Hematopoietic multipotent progenitor cell treated with erythropoietin and hydrocortisone succinate and interleukin-3 and kit ligand, for 6 days (in vitro differentiated cells): ENCODE measurements at regions not wholly inside any gene's neighbourhood (a gene's known extent, or its start where the extent isn't known, plus 50 kb on each side); places are given as distances from the start of the nearest gene placed in this dataset.

Experiments used
- DNase-seq: peaks from one replicate; pipeline ENCODE4 v3.0.0-alpha.2; 2015

DNA sequence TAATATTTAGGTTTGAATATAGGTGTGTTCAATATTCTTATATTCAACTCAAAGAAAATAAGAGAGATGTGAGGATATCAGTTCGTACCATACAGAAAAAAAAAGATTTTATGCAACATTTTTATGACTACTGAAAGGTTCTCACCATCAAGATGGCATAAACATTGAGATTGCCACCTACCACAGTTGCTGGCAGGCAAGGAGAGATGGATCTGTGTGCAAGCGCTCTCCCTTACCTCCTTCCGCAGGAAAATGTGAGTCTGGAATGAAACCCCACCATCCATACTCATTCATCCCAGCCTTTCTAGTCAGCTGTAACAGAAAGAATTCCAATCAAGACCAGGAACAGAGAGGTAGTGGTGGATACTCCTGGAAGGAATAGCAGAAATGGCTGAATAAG lies 376.9 kb downstream of the PPP3CA start:
- DNase-seq, result no peak

DNA sequence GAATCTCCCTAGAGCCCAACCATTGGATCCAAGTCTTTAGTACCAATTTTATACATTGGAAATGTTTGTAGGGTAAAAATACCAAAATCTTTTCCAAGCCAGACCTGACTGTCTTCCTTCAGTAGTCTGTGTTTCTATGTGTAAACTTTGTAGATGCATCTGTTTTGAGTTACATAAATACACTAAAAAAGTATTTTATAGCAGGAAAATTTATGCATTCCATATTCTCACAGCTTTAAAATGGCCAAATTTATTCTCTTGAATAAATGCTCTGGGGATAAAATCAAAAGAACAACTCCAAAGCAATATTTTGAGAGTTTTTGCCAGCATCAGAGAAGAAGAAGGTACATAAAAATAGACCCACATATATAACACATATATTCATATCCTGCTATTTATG lies 377.4 kb downstream of the PPP3CA start:
- no peak for DNase-seq

DNA sequence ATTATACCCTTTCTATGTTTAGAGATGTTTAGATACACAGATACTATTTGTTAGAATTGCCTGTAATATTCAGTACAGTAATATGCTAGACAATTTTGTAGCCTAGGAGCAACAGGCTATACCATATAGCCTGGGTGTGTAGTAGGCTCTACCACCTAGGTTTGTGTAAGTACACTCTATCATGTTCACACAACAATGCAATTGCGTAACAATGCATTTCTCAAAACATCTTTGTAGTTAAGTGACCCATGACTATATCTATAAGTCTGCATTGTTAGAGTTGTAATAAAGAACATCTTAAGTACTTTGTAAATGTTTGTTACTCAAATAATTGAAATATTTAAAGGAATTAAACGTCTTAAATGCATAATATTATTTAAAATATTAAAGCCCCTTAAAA lies 379.3 kb downstream of the PPP3CA start:
- no peak for DNase-seq

DNA sequence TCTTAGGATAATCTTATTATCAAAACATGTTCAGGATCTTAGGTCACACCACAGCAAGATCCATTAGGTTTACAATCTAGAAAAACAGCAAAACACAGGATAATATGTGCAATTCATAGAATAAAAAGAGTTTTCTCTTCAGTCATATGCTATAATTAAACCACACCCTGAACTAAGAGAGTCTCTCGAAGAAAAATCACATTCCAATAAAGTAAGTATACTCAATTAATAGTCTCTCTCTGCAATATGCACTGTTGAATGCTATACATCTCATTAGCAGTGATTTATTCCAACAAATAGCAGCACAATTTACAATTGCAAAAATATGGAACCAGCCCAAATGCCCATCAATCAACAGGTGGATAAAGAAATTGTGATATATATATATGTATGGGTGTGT lies 383.7 kb downstream of the PPP3CA start:
- no peak for DNase-seq

DNA sequence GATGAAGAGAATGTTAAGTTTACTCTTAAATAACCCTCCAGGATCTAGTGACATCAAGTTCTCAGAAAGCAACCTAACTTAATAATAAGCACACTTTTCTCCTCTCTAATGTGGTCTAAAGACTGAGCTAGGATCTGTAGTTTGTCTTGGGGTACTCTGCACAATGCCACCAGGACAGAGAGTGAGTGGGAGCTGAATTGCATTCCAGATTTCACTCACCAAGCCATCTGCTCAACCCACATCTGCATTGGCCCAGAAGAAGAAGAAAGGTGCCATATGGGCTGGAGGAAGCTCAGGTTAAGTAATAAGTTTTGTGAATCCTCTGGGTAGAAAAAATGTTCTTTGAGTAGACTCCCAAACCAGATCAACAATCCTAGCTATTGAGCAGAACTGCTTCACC lies 384.6 kb downstream of the PPP3CA start:
- no peak for DNase-seq

DNA sequence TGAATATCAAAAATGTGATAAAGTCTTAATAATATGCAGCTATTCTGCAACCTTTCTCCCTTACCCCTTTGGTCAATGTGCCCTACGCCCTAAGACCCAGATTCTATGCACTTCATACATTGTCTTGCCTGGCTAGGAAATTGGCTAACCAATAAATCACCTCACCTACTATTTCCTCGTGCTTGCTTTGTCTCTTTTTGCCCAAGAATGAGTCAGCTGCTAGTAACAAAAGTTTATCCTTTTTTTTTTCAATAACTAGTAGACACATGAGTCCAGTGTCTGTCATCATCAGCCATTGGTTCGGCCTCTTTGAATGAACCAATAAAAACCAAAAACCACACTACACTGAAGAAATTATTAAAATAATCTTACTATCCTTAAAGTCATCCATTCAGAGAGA lies 387.1 kb downstream of the PPP3CA start:
- DNase-seq, result no peak

DNA sequence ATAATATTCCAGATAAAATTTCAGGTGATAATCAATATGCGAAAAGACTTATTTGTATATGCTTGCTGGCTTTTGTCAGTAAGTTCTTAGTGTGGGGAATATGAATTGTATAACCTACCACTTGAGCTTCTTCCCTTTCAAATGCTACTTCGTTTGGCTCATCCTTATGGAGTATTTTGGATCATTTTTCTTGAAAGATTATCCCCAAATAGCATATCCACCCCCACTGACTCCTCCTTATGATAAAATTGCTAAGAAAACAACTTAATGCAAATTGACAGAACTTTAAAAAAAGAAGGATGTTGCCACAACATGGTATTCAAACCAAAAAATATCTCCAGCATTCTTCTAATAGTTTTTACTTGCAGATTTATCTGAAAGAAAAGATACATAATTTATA lies 393.3 kb downstream of the PPP3CA start:
- DNase-seq, result no peak

DNA sequence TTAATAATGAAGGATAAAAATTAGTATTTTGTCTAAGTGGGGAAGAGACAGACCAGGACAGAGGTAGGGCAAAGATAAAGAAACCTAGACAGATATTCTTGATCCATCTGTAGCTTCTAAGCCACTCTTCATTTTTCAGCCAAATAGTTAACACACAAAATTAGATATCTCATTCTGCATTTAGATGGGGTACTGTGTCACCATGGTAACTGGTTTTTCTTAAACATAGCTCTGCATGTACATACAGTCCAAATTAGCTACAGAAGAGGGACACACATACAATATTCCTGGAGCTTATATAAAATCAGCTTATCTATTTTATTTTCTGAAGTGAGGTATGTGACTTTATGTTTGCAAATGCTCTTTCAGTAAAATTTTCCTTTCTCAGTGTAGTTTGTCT lies 393.7 kb downstream of the PPP3CA start:
- DNase-seq, result no peak

DNA sequence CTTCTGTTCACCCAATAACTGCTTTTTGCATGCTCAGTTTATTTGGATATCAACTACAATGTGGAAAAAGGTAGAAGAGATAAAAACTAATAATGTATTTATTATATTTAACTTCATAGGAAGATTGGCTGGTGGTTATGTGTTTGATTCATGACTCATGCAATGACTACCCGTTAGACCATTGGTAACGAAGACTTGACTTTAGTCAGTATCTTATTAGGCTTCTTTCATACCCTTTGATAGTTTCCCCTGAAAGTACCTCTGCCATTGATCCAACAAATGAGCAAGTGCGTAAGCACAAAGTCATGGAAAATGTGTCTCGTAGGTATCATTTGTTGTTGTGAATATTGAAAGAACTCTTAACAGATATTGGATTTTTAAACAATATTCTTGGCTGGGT lies 394.7 kb downstream of the PPP3CA start:
- DNase-seq, result no peak

DNA sequence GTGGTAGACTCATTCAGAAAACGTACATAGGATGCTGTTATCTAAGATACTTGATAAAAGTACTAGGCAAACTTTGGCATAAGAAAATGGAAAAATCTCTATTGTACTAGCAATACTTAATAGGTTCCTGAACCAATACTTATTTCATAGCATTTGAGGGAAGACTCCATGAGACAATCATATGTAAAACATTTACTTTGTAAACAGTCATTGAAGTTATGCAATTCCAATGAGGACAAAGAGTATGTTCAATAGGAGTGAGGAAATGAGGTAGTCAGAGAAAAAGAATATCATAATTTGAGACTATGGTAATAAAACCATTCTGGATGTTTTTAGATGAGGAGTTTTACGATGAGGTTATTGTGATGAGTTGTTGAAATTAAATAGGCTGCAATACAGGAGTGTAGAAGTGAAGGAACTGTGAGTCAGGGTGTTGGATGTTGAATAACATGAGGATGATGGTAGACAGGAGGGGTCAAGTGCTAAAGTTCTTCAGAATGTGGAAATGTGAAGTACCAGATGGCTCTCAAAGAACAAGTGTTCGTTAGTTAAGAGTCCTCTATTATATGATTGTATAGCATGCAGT lies 397.9 kb downstream of the PPP3CA start:
- DNase-seq, result no peak

DNA sequence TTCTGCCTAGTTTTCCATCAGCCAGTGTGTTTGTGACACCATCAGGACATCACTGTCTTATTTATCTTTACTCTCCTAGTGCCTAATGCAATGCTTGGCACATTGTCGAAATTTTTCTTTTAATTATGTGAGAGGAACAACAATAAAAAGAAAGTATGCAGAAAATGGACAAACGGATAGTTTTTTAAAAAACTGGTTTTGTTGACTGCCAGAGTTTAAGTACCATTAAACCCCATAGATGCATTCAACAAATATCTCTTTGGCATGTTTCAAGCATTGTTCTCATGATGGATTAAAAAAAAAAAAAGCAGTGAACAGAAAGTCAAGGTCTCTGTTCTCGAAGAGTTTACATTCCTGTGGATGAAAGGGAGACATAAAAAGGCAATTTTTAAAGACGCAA lies 398.4 kb downstream of the PPP3CA start:
- DNase-seq, result no peak

DNA sequence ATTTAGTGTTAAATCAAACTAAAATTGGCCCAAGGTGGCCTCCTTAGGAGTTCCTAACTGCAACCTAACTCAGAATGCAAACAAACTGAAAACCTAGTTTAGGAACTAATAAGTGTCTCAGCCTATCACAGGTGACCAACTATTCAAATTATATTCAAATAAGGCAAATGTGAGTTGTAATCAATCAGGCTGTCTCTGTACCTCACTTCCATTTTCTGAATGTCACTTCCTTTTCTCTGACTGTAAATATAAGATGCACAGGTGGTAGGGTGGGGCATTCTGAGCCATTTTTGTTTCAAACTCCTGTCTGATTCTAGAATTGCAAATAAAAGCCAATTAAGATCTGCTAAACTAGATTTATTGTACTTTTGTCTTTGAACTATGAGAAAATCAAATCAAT lies 401.5 kb downstream of the PPP3CA start:
- DNase-seq, result no peak

DNA sequence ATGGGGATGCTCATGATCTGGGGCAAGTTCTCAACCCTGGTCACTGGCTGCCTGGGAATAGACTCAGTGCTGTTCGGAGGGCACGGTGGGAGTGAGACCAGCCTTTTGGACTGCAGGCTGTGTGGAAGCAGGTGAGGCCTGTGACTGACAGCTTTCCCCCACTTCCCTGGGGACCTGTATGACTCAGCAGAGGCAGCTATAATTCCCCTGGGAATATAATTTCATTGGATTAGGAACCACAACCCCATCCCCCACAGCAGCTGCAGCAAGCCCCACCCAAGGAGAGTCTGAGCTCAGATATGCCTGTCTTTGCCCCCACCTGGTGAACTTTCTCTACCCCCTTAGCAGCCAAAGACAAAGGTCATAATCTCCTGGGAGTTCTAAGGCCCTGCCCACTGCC lies 408.6 kb downstream of the PPP3CA start:
- DNase-seq, result no peak

DNA sequence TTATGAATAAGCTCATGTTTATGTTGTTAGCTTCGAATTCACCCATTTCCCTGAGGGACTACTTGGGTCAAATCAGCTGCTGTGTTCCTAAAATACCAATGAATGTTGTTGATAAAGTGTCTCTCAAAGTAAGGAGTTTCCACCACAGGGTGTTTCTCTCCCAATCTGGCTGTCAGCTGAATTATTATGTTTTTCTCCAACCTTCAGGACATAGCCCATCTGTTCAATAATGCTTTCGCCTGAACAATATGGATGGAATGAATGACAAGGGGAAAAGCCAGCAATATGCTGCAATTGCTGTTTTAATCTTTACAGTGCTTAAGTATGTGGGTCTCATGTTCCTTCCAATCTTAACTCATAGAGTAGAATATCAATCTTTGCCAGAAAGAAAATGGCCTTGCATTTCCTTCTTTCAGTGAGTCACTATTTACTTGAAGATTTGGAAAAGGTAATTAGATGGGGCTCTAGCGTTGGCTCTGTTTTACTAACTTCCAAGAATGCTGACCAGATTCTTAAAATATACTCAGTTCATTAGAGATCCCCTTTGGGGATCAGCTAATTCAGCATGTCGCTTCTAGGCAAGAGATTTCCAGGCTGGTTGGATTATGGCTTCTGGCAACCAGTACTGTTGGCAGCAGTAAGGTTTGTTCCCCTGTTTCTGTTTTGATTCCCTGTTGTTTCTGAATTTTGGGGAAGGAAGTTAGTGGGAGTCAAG lies 410.5 kb downstream of the PPP3CA start:
- no peak for DNase-seq

DNA sequence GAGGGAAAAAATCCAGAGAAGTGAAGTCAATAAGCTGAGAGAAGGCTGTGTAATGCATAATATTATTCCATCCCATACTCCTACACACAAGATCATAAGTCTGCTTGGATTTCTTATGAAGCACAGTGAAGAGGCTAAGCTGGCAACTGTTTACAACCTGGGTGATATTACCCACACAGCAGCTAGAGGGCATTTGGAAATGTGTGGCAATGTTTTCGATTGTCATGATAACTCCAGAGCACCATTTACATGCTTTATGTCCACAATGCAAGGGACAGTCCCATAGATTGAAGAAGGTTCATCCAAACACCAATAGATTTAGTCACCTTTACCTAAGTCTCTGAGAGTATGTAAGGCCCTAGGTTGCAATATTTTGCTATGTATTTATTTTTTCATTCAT lies 412.2 kb downstream of the PPP3CA start:
- peak; percentile 17 for DNase-seq

DNA sequence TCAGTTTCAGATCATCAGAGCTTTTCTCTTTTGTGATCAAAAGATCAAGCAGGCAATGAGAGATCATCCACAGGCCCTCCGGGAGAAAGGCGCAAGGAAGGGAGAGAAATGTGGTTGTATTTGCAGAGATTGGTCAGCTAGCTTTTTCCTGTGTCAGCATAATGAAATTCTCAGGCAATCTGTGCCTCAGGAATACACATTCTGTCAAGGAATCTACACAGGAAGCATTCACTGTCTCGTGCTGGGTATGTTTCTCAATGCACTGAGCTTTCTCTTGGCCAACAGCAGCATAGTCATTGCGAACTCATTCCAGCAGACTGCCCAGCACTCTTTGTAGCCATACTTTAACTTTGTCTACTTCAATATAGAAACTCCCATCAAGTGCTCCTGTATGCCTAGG lies 413.7 kb downstream of the PPP3CA start:
- no peak for DNase-seq

DNA sequence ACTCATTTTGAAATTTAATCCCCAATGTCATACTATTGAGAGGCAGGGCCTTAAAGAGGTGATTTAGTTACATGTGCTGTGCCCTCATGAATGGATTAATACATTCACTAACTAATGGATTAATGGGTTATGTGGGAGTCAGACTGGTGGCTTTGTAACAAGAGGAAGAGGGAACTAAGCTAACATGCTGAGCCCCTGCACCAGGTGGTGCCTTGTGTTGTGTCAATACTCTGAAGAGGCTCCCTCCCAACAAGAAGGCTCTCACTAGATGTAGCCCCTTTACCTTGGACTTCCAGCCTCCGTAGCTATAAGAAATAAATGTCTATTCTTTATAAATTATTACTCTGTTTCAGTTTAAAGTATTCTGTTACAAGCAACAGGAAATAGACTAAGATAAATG lies 411.9 kb upstream of the EMCN start:
- DNase-seq, result no peak

DNA sequence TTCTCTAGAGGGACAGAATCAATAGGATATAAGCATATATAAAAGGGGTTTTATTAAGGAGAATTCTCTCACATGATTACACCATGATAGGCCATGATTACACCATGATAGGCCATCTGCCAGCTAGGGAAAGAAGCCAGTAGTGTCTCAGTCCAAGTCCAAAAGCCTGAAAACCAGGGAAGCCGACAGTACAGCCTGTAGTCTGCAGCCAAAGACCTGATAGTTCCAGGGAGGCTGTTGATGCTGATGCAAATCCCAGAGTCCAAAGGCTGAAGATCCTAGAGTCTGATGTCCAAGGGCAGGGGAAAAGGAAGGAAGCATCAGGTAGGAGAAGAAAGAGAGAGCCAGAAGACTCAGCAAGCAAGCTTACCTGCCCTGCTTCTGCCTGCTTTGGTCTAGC lies 411.3 kb upstream of the EMCN start:
- no peak for DNase-seq

DNA sequence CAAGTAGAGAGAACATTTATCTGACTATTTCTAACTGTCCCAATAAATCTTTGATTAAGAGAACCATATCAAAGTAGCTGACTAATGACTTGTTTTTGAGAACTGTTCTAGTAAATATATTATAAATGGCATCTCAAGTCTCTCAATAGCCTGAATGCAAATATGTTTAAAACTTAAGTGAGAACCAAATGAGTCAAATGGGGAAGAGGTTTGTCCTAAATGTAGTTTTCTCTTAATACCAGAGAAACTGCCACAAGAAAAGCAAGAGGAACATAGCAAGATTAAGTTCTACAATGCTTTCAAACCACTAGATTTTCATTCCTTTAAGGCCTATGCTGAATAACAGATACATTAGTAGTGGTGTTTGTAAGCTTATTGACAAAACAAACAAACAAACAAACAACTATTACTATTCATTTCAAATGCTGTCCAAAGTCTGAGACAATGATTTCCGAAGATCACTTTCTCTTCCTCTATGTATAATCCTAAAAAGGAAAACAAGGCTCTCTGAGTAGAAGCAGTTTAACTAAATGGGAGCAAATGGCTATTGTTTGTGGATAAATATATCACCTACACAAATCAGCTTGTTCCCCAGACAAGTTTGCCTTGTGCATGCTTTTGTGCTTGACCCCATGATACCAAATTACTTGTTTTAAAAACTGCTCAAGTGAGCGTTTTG lies 408.4 kb upstream of the EMCN start:
- no peak for DNase-seq

DNA sequence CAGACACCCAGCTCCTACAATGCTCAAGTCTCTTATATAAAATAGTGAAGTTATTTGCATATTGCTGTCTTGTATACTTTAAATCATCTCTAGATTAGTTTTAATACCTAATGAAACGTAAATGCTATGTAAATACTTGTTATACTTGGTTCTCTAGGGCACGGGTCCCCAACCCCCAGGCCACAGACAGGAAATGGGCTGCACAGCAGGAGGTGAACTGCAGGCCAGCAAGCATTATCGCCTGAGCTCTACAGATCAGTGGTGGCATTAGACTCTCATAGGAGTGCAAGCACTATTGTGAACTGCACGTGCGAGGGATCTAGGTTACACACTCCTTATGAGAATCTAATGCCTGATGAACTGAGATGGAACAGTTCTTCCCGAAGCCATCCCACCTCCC lies 395.9 kb upstream of the EMCN start:
- no peak for DNase-seq

DNA sequence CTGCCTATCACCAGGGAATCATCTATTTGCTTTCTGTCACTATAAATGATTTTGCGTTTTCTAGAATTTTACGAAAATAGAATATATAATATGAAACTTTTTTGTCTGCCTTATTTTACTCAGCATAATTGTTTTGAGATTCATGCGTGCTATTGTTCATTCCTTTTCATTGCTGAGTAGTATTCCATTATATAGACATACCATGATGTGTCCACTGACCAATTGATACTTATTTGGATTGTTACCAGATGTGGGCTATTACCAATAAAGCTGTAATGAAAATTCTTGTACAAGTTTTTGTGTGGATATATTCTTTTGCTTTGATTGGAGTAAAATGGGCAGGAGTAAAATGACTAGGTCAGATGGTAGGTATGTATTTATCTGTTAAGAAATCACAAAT lies 390.7 kb upstream of the EMCN start:
- no peak for DNase-seq

DNA sequence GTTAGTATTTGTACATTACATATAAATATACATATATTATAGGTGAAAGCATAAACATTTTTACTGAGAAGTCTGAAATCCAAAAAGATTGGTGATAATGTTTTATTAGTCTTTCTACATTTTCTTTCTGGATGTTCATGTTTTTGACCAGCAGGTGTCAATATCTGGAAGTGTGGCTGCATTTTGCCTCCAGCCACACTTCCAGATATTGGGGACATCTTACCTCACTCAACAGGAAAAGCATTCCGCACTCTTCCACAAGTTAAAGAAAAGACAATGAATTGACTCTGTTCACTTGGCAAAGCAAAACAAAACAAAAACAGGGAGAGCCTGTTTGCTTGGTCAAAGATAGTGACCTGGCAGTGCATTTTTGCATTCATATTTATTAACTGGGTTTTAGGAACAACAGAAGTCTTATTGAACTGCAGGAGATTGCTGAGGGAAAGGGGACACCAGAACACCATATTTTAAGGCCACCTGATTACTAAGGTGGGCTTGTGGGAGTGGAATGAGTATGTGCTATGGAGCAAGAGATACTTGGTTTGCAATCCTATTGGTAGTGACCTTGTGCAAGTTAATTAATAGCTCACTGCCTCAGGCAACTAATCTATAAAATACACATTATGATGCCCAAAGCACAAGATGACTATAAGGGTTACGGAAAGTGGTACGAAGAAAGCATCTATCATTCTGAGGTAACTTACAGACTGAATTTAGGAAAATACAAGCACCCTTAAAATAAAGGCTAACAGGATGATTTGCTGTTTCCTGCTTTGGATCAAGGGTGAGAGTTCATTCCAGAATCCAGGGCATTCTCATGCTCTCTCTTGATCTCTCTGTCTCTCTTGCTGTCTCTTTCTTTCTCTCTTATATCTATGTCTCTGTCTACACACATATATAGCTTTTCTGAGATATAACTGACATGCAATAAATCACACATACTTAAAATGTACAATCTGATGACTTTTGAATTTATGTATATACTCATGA lies 389.9 kb upstream of the EMCN start:
- DNase-seq, result no peak

DNA sequence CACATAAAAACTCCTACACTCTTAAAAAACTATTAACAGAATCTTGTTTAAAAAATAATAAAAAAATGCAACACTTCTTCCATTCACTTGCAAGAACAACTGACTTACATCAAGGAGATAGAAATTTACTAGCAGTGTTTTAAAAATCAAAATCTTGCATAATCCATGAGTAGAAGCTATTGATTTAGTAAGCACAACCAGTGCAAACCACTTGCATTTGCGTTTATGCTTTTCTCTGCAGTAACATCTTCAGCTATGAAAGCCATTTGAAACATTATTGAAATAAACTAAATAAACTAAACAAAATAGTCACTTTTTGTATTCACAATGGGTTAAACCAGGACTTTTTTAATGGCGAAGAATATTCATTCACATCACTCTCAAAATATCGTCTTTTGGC lies 389.2 kb upstream of the EMCN start:
- no peak for DNase-seq
